Neuronal stem cell (in vitro differentiated cells): ENCODE measurements at regions not wholly inside any gene's neighbourhood (a gene's known extent, or its start where the extent isn't known, plus 50 kb on each side); places are given as distances from the start of the nearest gene placed in this dataset.

Source experiments
- DNase-seq: peaks from one replicate; pipeline ENCODE4 v3.0.0-alpha.2; 2013; ENCODE audit warnings: low spot score
- H2AFZ ChIP-seq: one replicate; pipeline ENCODE4 v1.6.1; 2013; ENCODE audit warnings: mild to moderate bottlenecking, low read length, inconsistent platforms
- H2AK5ac ChIP-seq: 2 replicates; pipeline ENCODE4 v1.6.1; 2013; ENCODE audit warnings: low read depth, mild to moderate bottlenecking, inconsistent platforms, low read length, moderate library complexity, mixed read lengths
- H2BK120ac ChIP-seq: 2 replicates; pipeline ENCODE4 v1.6.1; 2013; ENCODE audit warnings: low read depth, mild to moderate bottlenecking, inconsistent platforms, low read length, moderate library complexity, mixed read lengths
- H2BK12ac ChIP-seq: one replicate; pipeline ENCODE4 v1.6.1; 2013; ENCODE audit warnings: low read length, inconsistent platforms
- H2BK15ac ChIP-seq: 2 replicates; pipeline ENCODE4 v1.6.1; 2013; ENCODE audit warnings: mild to moderate bottlenecking, low read length, inconsistent platforms, mixed read lengths
- H2BK5ac ChIP-seq: one replicate; pipeline ENCODE4 v1.6.1; 2013; ENCODE audit warnings: inconsistent platforms, mild to moderate bottlenecking, low read length, moderate library complexity
- H3K14ac ChIP-seq: one replicate; pipeline ENCODE4 v1.6.1; 2013; ENCODE audit warnings: low read length, inconsistent platforms
- H3K18ac ChIP-seq: 2 replicates; pipeline ENCODE4 v1.6.1; 2013; ENCODE audit warnings: low read length, inconsistent platforms
- H3K23ac ChIP-seq: 2 replicates; pipeline ENCODE4 v1.6.1; 2013; ENCODE audit warnings: low read depth, mild to moderate bottlenecking, mixed read lengths, low read length, inconsistent platforms; ENCODE audit not compliant: poor library complexity
- H3K27ac ChIP-seq: replicated peaks from 3 replicates; pipeline ENCODE4 v1.5.1; 2013; ENCODE audit warnings: low read length, inconsistent platforms
- H3K27me3 ChIP-seq, 3 experiments: 2 replicates each; pipeline ENCODE4 v1.6.1; 2013; ENCODE audit warnings: low read length in 3 of 3, mild to moderate bottlenecking in 2 of 3, inconsistent platforms in 1 of 3, low read depth in 1 of 3, mixed read lengths in 1 of 3, moderate library complexity in 1 of 3; ENCODE audit not compliant: control insufficient read depth in 3 of 3, insufficient read depth in 3 of 3
- H3K36me3 ChIP-seq, 2 donors: replicated peaks in 1 of 2; 2 replicates each; pipeline ENCODE4 v1.6.1; 2013; ENCODE audit warnings: low read length in 2 of 2; ENCODE audit not compliant: control insufficient read depth in 2 of 2, insufficient read depth in 2 of 2
- H3K4ac ChIP-seq: 2 replicates; pipeline ENCODE4 v1.6.1; 2013; ENCODE audit warnings: inconsistent platforms, mild to moderate bottlenecking, low read length, moderate library complexity
- H3K4me1 ChIP-seq, 2 donors: 1 replicate in 1 of 2; 2 replicates in 1 of 2; pipeline ENCODE4 v1.6.1; 2013; ENCODE audit warnings: low read length in 2 of 2, low read depth in 1 of 2; ENCODE audit not compliant: control insufficient read depth in 2 of 2, insufficient read depth in 1 of 2
- H3K4me2 ChIP-seq: one replicate; pipeline ENCODE4 v1.6.1; 2013; ENCODE audit warnings: mild to moderate bottlenecking, low read length, inconsistent platforms; ENCODE audit not compliant: insufficient read depth, poor library complexity, severe bottlenecking
- H3K4me3 ChIP-seq, 2 donors: 2 replicates each; pipeline ENCODE4 v1.5.1; 2013; ENCODE audit warnings: low read length in 2 of 2, mild to moderate bottlenecking in 2 of 2, inconsistent platforms in 1 of 2, moderate library complexity in 1 of 2
- H3K79me1 ChIP-seq: one replicate; pipeline ENCODE4 v1.6.1; 2013; ENCODE audit warnings: low read depth, mild to moderate bottlenecking, inconsistent platforms, low read length, moderate library complexity
- H3K9ac ChIP-seq: one replicate; pipeline ENCODE4 v1.6.1; 2013; ENCODE audit warnings: mild to moderate bottlenecking, low read depth, low read length, inconsistent platforms; ENCODE audit not compliant: poor library complexity
- H3K9me3 ChIP-seq, 2 donors: replicated peaks in 1 of 2; 2 replicates each; pipeline versions ENCODE3 to v1.6.1; 2013; ENCODE audit warnings: low read length in 2 of 2, mild to moderate bottlenecking in 2 of 2, inconsistent platforms in 1 of 2, low read depth in 1 of 2, mixed read lengths in 1 of 2, moderate library complexity in 1 of 2; ENCODE audit not compliant: control insufficient read depth in 2 of 2, insufficient read depth in 1 of 2
- H4K8ac ChIP-seq: one replicate; pipeline ENCODE4 v1.6.1; 2013; ENCODE audit warnings: low read depth, mild to moderate bottlenecking, inconsistent platforms, low read length, moderate library complexity
- H4K91ac ChIP-seq: one replicate; pipeline ENCODE4 v1.6.1; 2013; ENCODE audit warnings: low read length, low read depth, mild to moderate bottlenecking, inconsistent platforms; ENCODE audit not compliant: poor library complexity
- WGBS, 2 donors: extraction: QIAGEN DNeasy Blood & Tissue Kit; methylation state at CpG; one replicate each; pipeline ENCODE4 v1.1.7; 2013; ENCODE audit warnings: missing lambda C conversion rate in 2 of 2, mixed read lengths in 1 of 2; ENCODE audit not compliant: insufficient read length in 2 of 2, insufficient replicate concordance in 1 of 2; ENCODE audit errors: extremely low coverage in 2 of 2; 5-methylcytosine and 5-hydroxymethylcytosine counted together

DNA sequence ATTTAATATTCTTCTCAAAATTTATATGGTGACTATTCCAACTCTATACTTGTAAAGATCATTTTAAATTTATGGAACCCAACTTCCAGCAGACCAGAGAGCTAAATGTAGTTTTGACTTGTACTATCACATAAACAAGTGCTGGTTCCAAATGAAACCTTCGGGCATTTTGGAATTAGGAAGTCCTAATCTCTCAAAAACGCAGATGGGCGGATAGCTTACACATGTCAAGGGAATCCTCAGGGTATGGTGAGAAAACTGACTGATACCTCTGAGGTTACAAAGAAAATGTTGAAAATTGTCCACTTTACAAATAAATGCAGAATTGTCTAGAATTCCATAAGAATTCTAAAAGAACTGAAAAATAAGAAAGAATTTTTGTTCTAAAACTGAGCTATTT is 224.1 kb downstream of the SS18 start:
- H4K8ac ChIP-seq: no peak overlapping the region

DNA sequence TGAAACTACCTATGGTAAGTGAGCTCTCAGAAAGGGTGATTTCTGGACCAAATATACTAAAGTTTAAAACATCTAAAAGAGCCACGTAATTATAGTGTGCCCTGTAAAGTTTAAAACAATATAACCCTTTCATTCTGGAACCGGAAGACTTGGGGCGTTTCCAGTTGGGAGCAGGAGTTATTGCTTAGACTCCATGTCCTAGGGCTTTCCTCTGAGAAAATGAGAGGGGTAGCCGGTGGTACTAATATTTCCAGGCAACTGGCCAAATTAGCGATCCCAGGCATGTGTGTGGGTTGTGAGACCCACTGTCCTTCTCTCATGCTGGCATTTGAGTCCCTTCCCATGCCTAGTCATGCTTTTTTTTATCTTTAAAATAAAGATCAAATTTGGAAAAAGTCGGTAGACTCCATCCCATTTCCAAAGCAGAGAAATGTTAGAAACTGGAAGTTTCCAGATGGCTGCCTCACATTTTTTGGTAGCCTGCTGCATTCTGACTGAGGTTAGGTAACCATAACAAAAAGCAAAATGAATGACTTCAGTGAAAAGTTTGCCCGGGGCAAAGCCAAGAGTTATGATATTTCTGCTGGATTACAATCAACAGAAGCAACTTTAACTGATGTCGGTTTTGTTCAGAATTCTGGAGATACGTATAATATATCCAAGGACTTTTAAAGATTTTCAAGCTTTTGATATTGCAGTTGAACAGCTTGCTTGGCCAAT is 227.4 kb downstream of the SS18 start:
- H3K4me1 ChIP-seq: no peaks in the 10 kb centered on the region
- H2BK5ac ChIP-seq: no peak overlapping the region
- DNase-seq: no peak
- H3K9ac ChIP-seq: no peak overlapping the region
- no peak overlapping the region for H3K27ac ChIP-seq
- no peak overlapping the region for H3K14ac ChIP-seq
- no peak overlapping the region for H3K4me2 ChIP-seq
- H4K91ac ChIP-seq: no peak overlapping the region
- no peak overlapping the region for H3K18ac ChIP-seq
- H4K8ac ChIP-seq: no peak overlapping the region
- H2BK120ac ChIP-seq: no peak overlapping the region
- no CpG with 5 or more reads among the region's 9 CpGs for WGBS, 2 donors
- H3K9me3 ChIP-seq: peaks cover 0 to 3% of the 10 kb centered on the region in 2 donors
- H2AFZ ChIP-seq: no peak overlapping the region
- H3K4ac ChIP-seq: no peak overlapping the region
- H3K27me3 ChIP-seq: no peaks in the 10 kb centered on the region
- H3K36me3 ChIP-seq: no peaks in the 10 kb centered on the region
- H2AK5ac ChIP-seq: no peak overlapping the region
- H3K79me1 ChIP-seq: no peaks in the 10 kb centered on the region
- H3K23ac ChIP-seq: no peak overlapping the region
- H2BK15ac ChIP-seq: no peak overlapping the region
- no peak overlapping the region for H3K4me3 ChIP-seq
- no peak overlapping the region for H2BK12ac ChIP-seq

More for the DNA sequence above, 224.1 kb downstream of the SS18 start:
- no peaks in the 10 kb centered on the region for H3K4me1 ChIP-seq
- no peak overlapping the region for H3K14ac ChIP-seq
- no peak overlapping the region for H3K27ac ChIP-seq
- H2AK5ac ChIP-seq: no peak overlapping the region
- no peak overlapping the region for H3K18ac ChIP-seq
- no peak overlapping the region for H2BK12ac ChIP-seq
- H2AFZ ChIP-seq: no peak overlapping the region
- no peaks in the 10 kb centered on the region for H3K36me3 ChIP-seq
- no peak overlapping the region for H2BK15ac ChIP-seq
- WGBS, 2 donors: no CpG with 5 or more reads among the region's 3 CpGs
- H4K91ac ChIP-seq: no peak overlapping the region
- no peak overlapping the region for H2BK120ac ChIP-seq
- no peaks in the 10 kb centered on the region for H3K79me1 ChIP-seq
- H3K4ac ChIP-seq: no peak overlapping the region
- H3K4me2 ChIP-seq: no peak overlapping the region
- no peak overlapping the region for H3K9ac ChIP-seq
- H2BK5ac ChIP-seq: no peak overlapping the region
- H3K4me3 ChIP-seq: no peak overlapping the region
- peaks cover 0 to 3% of the 10 kb centered on the region in 2 donors for H3K9me3 ChIP-seq
- H3K23ac ChIP-seq: no peak overlapping the region
- no peak for DNase-seq
- H3K27me3 ChIP-seq: no peaks in the 10 kb centered on the region

DNA sequence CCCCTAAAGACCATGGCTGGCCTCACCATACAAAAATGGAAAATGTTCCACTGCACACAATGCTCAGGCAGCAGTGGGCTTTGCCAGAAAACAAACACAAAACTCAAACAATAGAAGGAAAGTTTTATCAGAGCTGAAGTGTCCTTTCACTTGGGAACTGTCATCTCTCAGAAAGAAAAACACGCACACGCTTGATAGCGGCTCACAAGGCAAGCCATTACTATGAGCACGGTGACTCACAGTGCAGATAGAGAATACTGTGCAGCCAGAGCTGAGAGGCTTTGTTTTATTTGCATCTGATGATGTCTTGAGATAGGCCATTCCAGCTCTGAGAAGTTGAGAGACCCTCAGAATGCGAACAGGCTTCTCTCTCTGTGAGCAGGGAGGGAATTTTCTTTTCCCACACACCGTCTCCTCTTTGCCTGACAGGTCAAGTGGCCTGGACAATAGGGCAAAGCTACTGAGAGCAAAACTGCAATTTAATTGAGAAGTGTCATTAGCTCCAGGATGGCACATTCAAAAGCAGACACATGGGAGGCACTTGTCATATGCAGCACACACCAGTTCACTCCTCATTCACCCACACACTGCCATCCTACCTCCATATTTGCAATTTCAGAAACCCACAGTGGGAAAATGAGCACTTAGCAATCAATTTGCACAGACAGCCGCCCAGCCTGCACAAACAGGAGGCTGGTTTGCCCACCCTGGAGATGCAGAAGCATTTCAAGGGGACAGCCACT is 236.6 kb downstream of the SS18 start:
- no CpG with 5 or more reads among the region's 7 CpGs for WGBS, 2 donors
- H3K9me3 ChIP-seq: no peaks in the 10 kb centered on the region
- no peaks in the 10 kb centered on the region for H3K36me3 ChIP-seq
- H3K4me1 ChIP-seq: peaks cover 9 to 10% of the 10 kb centered on the region in 2 donors
- H2BK120ac ChIP-seq: no peak overlapping the region
- H2BK12ac ChIP-seq: no peak overlapping the region
- H3K18ac ChIP-seq: peak overlapping the region; percentile 6
- peak overlapping the region; percentile 53 for H2AFZ ChIP-seq
- H3K79me1 ChIP-seq: no peaks in the 10 kb centered on the region
- no peak overlapping the region for H2BK15ac ChIP-seq
- no peak overlapping the region for H3K4me2 ChIP-seq
- no peak overlapping the region for H3K27ac ChIP-seq
- no peak overlapping the region for H2AK5ac ChIP-seq
- H2BK5ac ChIP-seq: no peak overlapping the region
- no peak overlapping the region for H4K91ac ChIP-seq
- H3K27me3 ChIP-seq: peaks cover 0 to 3% (median 0%) of the 10 kb centered on the region in 3 experiments
- no peak overlapping the region for H3K4ac ChIP-seq
- H3K23ac ChIP-seq: no peak overlapping the region
- H3K4me3 ChIP-seq: no peak overlapping the region
- H3K9ac ChIP-seq: no peak overlapping the region
- no peak overlapping the region for H4K8ac ChIP-seq
- no peak overlapping the region for H3K14ac ChIP-seq
- no peak for DNase-seq

- Histone ChIP-seq H3K27me3 (peaks cover 0 to 3% (median 0%) of the 10 kb centered on the region in 3 experiments), H3K9ac (no peak overlapping the region), H4K91ac (no peak overlapping the region), H3K27ac (no peak overlapping the region), H3K4ac (no peak overlapping the region), H3K79me1 (no peaks in the 10 kb centered on the region), H3K36me3 (no peaks in the 10 kb centered on the region), H2BK120ac (no peak overlapping the region), H3K9me3 (no peaks in the 10 kb centered on the region), H3K14ac (no peak overlapping the region), H2AK5ac (no peak overlapping the region), H3K4me3 (no peak overlapping the region), H2BK5ac (no peak overlapping the region), H3K23ac (no peak overlapping the region), H2AFZ (no peak overlapping the region), H3K4me1 (no peaks in the 10 kb centered on the region), H2BK15ac (no peak overlapping the region), H4K8ac (no peak overlapping the region), H3K4me2 (no peak overlapping the region), H2BK12ac (no peak overlapping the region), H3K18ac (no peak overlapping the region)
- no CpG with 5 or more reads among the region's 3 CpGs for WGBS, 2 donors
- no peak for DNase-seq
Measured at GRCh38 chr18:25843791-25844190, 246.6 kb downstream of the SS18 start.
